WERI-Rb-1 (cell line): ENCODE measurements at regions not wholly inside any gene's neighbourhood (a gene's known extent, or its start where the extent isn't known, plus 50 kb on each side); places are given as distances from the start of the nearest gene placed in this dataset.

Experiments
- DNase-seq: peaks from one replicate; pipeline ENCODE4 v3.0.0-alpha.2; 2020
- H3K27ac ChIP-seq: fragments of 250-450 bp; sonication (Bioruptor Pico); 2 replicates; pipeline ENCODE4 v1.5.1; 2020; ENCODE audit warnings: mild to moderate bottlenecking, moderate library complexity
- H3K27me3 ChIP-seq: fragments of 250-450 bp; sonication (Bioruptor Pico); 2 replicates; pipeline ENCODE4 v1.5.1; 2021; ENCODE audit warnings: mild to moderate bottlenecking, low read depth, moderate library complexity; ENCODE audit not compliant: insufficient read depth, severe bottlenecking
- H3K36me3 ChIP-seq: fragments of 250-450 bp; sonication (Bioruptor Pico); 2 replicates; pipeline ENCODE4 v1.5.1; 2020; ENCODE audit warnings: mild to moderate bottlenecking, moderate library complexity
- H3K4me3 ChIP-seq: 2 replicates; pipeline ENCODE4 v1.5.1; 2011; ENCODE audit warnings: low read depth, mild to moderate bottlenecking, control low read depth, low read length
- H3K9me3 ChIP-seq: fragments of 250-450 bp; sonication (Bioruptor Pico); 2 replicates; pipeline ENCODE4 v1.5.1; 2021; ENCODE audit warnings: mild to moderate bottlenecking, moderate library complexity; ENCODE audit not compliant: severe bottlenecking
- TF ChIP-seq, protein P1 (sequence below): IDR thresholded peaks from 2 replicates; pipeline ENCODE4 v1.5.1; 2011; ENCODE audit warnings: low read depth, mild to moderate bottlenecking, control low read depth, inconsistent platforms, low read length

DNA sequence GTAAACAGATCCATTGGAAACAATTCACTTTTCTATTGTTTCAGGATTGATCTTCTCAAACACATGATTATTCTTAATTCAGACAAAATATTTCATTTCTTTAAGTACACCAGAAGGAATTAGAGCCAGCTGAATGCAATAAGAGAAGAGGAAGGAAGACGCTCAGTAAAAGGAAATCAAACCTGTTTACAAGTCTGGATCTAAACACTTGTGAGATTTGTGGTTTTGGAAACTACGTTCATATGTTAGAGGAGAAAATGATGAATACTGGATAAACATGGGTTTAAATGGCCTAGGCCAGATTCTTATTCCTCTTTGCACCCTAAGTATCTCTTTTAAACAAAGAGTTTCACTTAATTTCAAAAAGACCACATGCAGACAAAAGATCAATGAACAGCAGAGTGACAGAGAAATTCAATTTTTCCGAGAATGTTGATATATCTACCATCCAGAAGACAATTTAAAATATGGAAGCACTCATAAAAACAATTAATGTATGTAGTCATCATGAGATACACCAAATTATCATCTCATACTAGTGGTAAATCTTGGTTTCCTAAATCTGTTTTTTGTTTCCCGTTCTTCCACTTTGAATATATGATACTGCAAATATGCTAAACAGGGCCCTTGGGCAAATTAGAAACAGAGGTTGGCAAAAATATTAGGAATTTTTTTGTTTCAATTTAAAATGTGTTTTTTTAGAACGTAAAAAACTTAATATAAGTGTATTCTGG lies 703.5 kb upstream of the CITED2 start:
- H3K4me3 ChIP-seq, result no peak overlapping the region
- no peaks in the 10 kb centered on the region for H3K36me3 ChIP-seq
- H3K9me3 ChIP-seq, result no peaks in the 10 kb centered on the region
- H3K27me3 ChIP-seq, result no peaks in the 10 kb centered on the region
- DNase-seq, result no peak
- no peak overlapping the region for H3K27ac ChIP-seq
- TF ChIP-seq, protein P1, sequence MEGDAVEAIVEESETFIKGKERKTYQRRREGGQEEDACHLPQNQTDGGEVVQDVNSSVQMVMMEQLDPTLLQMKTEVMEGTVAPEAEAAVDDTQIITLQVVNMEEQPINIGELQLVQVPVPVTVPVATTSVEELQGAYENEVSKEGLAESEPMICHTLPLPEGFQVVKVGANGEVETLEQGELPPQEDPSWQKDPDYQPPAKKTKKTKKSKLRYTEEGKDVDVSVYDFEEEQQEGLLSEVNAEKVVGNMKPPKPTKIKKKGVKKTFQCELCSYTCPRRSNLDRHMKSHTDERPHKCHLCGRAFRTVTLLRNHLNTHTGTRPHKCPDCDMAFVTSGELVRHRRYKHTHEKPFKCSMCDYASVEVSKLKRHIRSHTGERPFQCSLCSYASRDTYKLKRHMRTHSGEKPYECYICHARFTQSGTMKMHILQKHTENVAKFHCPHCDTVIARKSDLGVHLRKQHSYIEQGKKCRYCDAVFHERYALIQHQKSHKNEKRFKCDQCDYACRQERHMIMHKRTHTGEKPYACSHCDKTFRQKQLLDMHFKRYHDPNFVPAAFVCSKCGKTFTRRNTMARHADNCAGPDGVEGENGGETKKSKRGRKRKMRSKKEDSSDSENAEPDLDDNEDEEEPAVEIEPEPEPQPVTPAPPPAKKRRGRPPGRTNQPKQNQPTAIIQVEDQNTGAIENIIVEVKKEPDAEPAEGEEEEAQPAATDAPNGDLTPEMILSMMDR, result no peak

DNA sequence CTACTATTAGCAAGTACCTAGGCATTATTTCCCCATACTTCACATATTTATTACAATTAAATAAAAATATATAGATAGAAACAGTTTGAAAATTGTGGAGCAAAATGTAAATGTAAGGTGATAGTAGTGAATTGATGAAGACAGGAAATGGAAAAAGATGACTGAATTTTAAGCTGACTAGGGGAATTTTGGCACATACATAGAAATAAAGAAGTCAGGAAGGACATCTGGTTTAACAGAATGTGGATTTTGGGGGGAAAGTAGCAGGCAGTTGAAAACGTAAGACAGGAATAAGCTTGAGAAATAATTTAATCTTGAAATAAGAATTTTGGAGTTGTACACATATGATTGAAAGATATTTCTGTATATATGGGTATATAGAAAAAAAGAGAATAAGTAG lies 701.7 kb upstream of the CITED2 start:
- TF ChIP-seq, protein P1, result no peak
- no peaks in the 10 kb centered on the region for H3K27me3 ChIP-seq
- H3K36me3 ChIP-seq, result no peaks in the 10 kb centered on the region
- H3K27ac ChIP-seq, result no peak overlapping the region
- H3K9me3 ChIP-seq, result no peaks in the 10 kb centered on the region
- H3K4me3 ChIP-seq, result no peak overlapping the region
- DNase-seq, result no peak

- TF ChIP-seq, protein P1, result no peak
- H3K9me3 ChIP-seq, result no peaks in the 10 kb centered on the region
- no peaks in the 10 kb centered on the region for H3K27me3 ChIP-seq
- H3K4me3 ChIP-seq, result no peak overlapping the region
- H3K27ac ChIP-seq, result no peak overlapping the region
- H3K36me3 ChIP-seq, result no peaks in the 10 kb centered on the region
- DNase-seq, result no peak
Measured at GRCh38 chr6:140073456-140073855, 699.0 kb upstream of the CITED2 start.

DNA sequence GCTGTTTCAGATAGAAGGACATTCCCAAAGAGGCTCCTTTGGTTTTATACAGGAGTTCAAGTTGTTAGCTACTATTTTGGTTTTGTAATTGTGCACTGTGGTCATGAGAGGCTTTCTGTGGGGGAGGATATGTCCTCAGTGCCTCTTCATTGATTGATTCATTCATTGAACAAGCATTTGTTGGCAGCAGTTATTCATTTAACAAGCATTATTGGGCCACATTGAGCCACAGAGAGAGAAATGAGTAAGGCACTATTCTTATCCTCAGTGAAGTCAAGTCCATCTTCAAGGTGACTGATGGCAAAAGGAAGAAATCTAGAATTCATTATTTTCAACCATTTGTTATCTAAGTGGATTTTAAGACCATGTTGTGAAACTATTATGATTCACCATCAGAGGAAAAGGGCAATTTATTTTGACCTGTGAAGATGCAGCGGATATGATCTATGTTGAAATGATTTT lies 697.2 kb upstream of the CITED2 start:
- DNase-seq, result no peak
- TF ChIP-seq, protein P1, result no peak
- Histone ChIP-seq H3K27me3 (no peaks in the 10 kb centered on the region), H3K36me3 (no peaks in the 10 kb centered on the region), H3K27ac (no peak overlapping the region), H3K4me3 (no peak overlapping the region), H3K9me3 (no peaks in the 10 kb centered on the region)

DNA sequence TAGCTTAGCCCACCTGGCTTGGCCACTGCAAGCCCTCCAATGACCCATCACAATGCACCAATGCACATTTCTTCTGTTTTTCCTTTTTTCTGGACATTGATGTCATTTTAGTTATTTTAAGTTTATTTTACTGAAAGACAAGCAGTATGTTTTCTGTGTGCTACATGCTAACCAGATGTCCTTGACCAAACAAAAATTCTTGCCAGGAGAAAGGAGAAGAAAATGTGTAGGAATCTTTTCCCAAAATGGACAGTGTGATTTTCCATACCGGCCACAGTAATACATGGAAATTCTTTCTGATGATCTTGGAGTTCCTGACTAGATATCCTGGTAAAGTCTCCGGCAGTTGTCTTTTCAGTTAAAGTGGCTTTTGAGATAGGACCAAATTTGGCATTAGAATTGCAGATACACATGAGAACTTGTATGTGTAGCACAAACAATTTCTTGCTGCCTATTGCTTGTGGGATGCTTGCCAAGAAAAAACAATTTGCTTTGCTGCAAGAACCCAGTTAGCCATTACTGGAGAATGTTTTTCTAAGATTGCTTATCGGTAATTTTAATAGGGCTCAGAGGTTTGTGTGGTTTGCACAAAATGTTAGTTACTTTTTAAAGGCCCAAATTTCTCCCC lies 696.5 kb upstream of the CITED2 start:
- Histone ChIP-seq H3K36me3 (no peaks in the 10 kb centered on the region), H3K27ac (no peak overlapping the region), H3K9me3 (no peaks in the 10 kb centered on the region), H3K4me3 (no peak overlapping the region), H3K27me3 (no peaks in the 10 kb centered on the region)
- no peak for DNase-seq
- TF ChIP-seq, protein P1, result no peak
